HG02970 (cell line): ENCODE measurements at regions not wholly inside any gene's neighbourhood (a gene's known extent, or its start where the extent isn't known, plus 50 kb on each side); places are given as distances from the start of the nearest gene placed in this dataset.
"Not testable (repeated sequence)": the region's sequence is repeated elsewhere in the genome, so short reads cannot be mapped to it uniquely, and the experiment has no call there.

Source experiments
- ATAC-seq: cut with Tn5 transposase; IDR thresholded peaks from one replicate; pipeline ENCODE4 v1.9.1; 2021; ENCODE audit warnings: mild to moderate bottlenecking, moderate library complexity, moderate number of reproducible peaks; ENCODE audit not compliant: unreplicated experiment, low FRiP score

GRCh38 chr2:182630207-182630606, 85.8 kb upstream of the DNAJC10 start:
- no peak for ATAC-seq

GRCh38 chr2:182631299-182631698, 84.8 kb upstream of the DNAJC10 start:
- ATAC-seq, result no peak

- no peak for ATAC-seq
Observed at GRCh38 chr2:182634386-182634785, 81.7 kb upstream of the DNAJC10 start.

- ATAC-seq, result no peak
Observed at GRCh38 chr2:182636699-182637098, 79.4 kb upstream of the DNAJC10 start.

GRCh38 chr2:182638667-182639066, 77.4 kb upstream of the DNAJC10 start:
- ATAC-seq, result no peak

GRCh38 chr2:182639971-182640370, 76.1 kb upstream of the DNAJC10 start:
- no peak for ATAC-seq

GRCh38 chr2:182642328-182642727, 73.7 kb upstream of the DNAJC10 start:
- peak; percentile 98 for ATAC-seq

GRCh38 chr2:182646763-182647498, 69.1 kb upstream of the DNAJC10 start:
- ATAC-seq, result no peak

- ATAC-seq, result no peak
Observed at GRCh38 chr2:182647499-182647787, 68.6 kb upstream of the DNAJC10 start.

- no peak for ATAC-seq
Observed at GRCh38 chr2:182649316-182649715, 66.7 kb upstream of the DNAJC10 start.

- ATAC-seq, result no peak
Observed at GRCh38 chr2:182650704-182651103, 65.4 kb upstream of the DNAJC10 start.

- no peak for ATAC-seq
Observed at GRCh38 chr2:182652326-182652725, 63.7 kb upstream of the DNAJC10 start.

- ATAC-seq, result no peak
Observed at GRCh38 chr2:182655750-182656149, 60.3 kb upstream of the DNAJC10 start.

- ATAC-seq, result no peak
Observed at GRCh38 chr2:182664212-182664611, 51.8 kb upstream of the DNAJC10 start.

GRCh38 chr2:182665500-182665899, 50.6 kb upstream of the DNAJC10 start:
- ATAC-seq, result not testable (repeated sequence)
